Fibroblast of skin of abdomen (primary cell): ENCODE measurements at regions not wholly inside any gene's neighbourhood (a gene's known extent, or its start where the extent isn't known, plus 50 kb on each side); places are given as distances from the start of the nearest gene placed in this dataset.

Source experiments
- DNase-seq: peaks from one replicate; pipeline ENCODE4 v3.0.0-alpha.2; 2013

GRCh38 chr2:59658906-59659635 lies 894.4 kb downstream of the BCL11A start:
- DNase-seq: no peak

GRCh38 chr2:59655809-59656208 lies 897.6 kb downstream of the BCL11A start:
- DNase-seq: no peak

- no peak for DNase-seq
Measured at GRCh38 chr2:59654710-59655109, 898.7 kb downstream of the BCL11A start.

GRCh38 chr2:59653164-59653563 lies 900.3 kb downstream of the BCL11A start:
- no peak for DNase-seq

- DNase-seq: no peak
Measured at GRCh38 chr2:59630789-59631188, 922.7 kb downstream of the BCL11A start.

- DNase-seq: no peak
Measured at GRCh38 chr2:59627599-59627998, 925.9 kb downstream of the BCL11A start.

GRCh38 chr2:59622599-59623308 lies 930.7 kb downstream of the BCL11A start:
- no peak for DNase-seq

- no peak for DNase-seq
Measured at GRCh38 chr2:59604123-59604522, 949.3 kb downstream of the BCL11A start.

GRCh38 chr2:59594671-59595222 lies 958.7 kb downstream of the BCL11A start:
- DNase-seq: no peak

- DNase-seq: no peak
Measured at GRCh38 chr2:59590798-59591197, 962.7 kb downstream of the BCL11A start.

GRCh38 chr2:59589881-59590280 lies 963.6 kb downstream of the BCL11A start:
- no peak for DNase-seq

GRCh38 chr2:59588286-59588685 lies 965.2 kb downstream of the BCL11A start:
- DNase-seq: no peak

GRCh38 chr2:59586176-59586575 lies 967.3 kb downstream of the BCL11A start:
- no peak for DNase-seq

- no peak for DNase-seq
Measured at GRCh38 chr2:59585655-59586054, 967.8 kb downstream of the BCL11A start.

- no peak for DNase-seq
Measured at GRCh38 chr2:59584958-59585357, 968.5 kb downstream of the BCL11A start.

GRCh38 chr2:59583173-59583765 lies 970.2 kb downstream of the BCL11A start:
- no peak for DNase-seq

GRCh38 chr2:59578349-59578748 lies 975.1 kb downstream of the BCL11A start:
- DNase-seq: no peak

GRCh38 chr2:59575191-59575590 lies 978.3 kb downstream of the BCL11A start:
- no peak for DNase-seq

- DNase-seq: no peak
Measured at GRCh38 chr2:59572227-59572626, 981.2 kb downstream of the BCL11A start.

- no peak for DNase-seq
Measured at GRCh38 chr2:59570818-59571217, 982.6 kb downstream of the BCL11A start.

GRCh38 chr2:59569124-59569523 lies 984.3 kb downstream of the BCL11A start:
- DNase-seq: no peak

GRCh38 chr2:59568461-59568860 lies 985.0 kb downstream of the BCL11A start:
- DNase-seq: no peak

GRCh38 chr2:59567151-59567550 lies 986.3 kb downstream of the BCL11A start:
- no peak for DNase-seq

GRCh38 chr2:59566739-59567138 lies 986.7 kb downstream of the BCL11A start:
- DNase-seq: no peak
